ENCODE measurements at regions not wholly inside any gene's neighbourhood (a gene's known extent, or its start where the extent isn't known, plus 50 kb on each side); places are given as distances from the start of the nearest gene placed in this dataset.

DNA sequence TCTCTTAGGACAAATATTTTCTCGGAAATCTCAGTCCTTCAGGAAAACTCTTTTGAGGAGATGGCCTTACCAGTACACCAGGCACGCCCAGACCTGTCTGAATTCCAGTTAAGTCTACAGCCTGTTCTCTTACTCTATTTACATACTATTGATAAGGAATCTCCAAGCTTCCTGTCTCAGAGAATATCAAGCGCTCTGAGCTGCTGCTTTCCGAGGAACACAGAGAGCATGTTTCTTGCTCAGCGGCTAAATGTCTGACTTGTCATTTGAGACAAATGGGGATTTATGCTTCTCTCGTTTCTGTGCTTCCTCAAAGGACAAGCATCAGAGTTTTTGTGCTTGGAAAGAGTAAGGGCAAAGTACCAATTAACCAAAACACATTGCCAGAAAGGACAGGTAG lies 112.4 kb upstream of the CCDC54 start:
- TF ChIP-seq, protein P1, sequence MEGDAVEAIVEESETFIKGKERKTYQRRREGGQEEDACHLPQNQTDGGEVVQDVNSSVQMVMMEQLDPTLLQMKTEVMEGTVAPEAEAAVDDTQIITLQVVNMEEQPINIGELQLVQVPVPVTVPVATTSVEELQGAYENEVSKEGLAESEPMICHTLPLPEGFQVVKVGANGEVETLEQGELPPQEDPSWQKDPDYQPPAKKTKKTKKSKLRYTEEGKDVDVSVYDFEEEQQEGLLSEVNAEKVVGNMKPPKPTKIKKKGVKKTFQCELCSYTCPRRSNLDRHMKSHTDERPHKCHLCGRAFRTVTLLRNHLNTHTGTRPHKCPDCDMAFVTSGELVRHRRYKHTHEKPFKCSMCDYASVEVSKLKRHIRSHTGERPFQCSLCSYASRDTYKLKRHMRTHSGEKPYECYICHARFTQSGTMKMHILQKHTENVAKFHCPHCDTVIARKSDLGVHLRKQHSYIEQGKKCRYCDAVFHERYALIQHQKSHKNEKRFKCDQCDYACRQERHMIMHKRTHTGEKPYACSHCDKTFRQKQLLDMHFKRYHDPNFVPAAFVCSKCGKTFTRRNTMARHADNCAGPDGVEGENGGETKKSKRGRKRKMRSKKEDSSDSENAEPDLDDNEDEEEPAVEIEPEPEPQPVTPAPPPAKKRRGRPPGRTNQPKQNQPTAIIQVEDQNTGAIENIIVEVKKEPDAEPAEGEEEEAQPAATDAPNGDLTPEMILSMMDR (conservative IDR thresholded peaks at IDR 0.05; ENCODE audit: low read length): no peak
- no peak for TF ChIP-seq EZH2phosphoT487 (IDR thresholded peaks at IDR 0.05; ENCODE audit: borderline replicate concordance)
